ENCODE measurements at regions not wholly inside any gene's neighbourhood (a gene's known extent, or its start where the extent isn't known, plus 50 kb on each side); places are given as distances from the start of the nearest gene placed in this dataset.
"Not testable (repeated sequence)": the region's sequence is repeated elsewhere in the genome, so short reads cannot be mapped to it uniquely, and the experiment has no call there.

DNA sequence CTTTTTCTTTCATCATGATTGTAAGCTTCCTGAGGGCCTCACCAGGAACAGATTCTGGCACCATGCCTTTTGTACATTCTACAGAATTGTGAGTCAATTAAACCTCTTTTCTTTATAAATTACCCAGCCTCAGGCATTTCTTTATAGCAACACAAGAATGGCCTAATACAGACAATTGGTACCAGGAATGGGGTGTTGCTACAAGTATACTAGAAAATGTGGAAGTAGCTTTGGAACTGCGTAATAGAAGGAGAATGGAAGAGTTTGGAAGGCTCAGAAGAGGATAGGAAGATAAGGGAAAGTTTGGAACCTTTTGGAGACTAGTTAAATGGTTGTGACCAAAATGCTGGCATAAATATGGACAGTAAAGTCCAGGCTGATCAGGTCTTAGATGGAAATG lies 108.9 kb upstream of the PLSCR4 start:
- DNase-seq (ENCODE audit: low read depth, low spot score) (no peak), ATAC-seq (no peak)
- Histone ChIP-seq H3K27ac (ENCODE audit: low read depth, low read length) (no peak overlapping the region), H3K9me3 (ENCODE audit: control insufficient read depth in 1 of 2, insufficient read depth in 1 of 2, low read depth in 1 of 2, low read length in 2 of 2) (peaks cover 4 to 6% of the 10 kb centered on the region in 2 experiments; a peak in 2 of 4 replicates), H4K20me1 (ENCODE audit: insufficient read depth) (no peaks in the 10 kb centered on the region), H3K4me3 (replicated peaks in 1 of 2; ENCODE audit: low read depth in 1 of 2, low read length in 2 of 2) (no peak overlapping the region), H3K4me1 (ENCODE audit: control insufficient read depth in 1 of 2, insufficient read depth in 2 of 2, low read length in 2 of 2) (no peaks in the 10 kb centered on the region), H3K9me2 (ENCODE audit: insufficient read depth) (no peaks in the 10 kb centered on the region), H2AFZ (ENCODE audit: low read depth, low read length, poor library complexity, severe bottlenecking) (no peak overlapping the region), H3K79me2 (ENCODE audit: insufficient read depth, low read length) (no peaks in the 10 kb centered on the region), H3K36me3 (ENCODE audit: control insufficient read depth in 1 of 2, insufficient read depth in 2 of 2, low read length in 2 of 2) (no peaks in the 10 kb centered on the region), H3K9ac (ENCODE audit: low read length) (no peak overlapping the region), H3K4me2 (ENCODE audit: low read length) (no peak overlapping the region), H3K27me3 (ENCODE audit: insufficient read depth, low read length) (no peaks in the 10 kb centered on the region)
- ChIA-PET RAD21 (ENCODE audit: low non-redundant PET in 1 of 2, low total read pairs in 2 of 2, uncharacterized antibody in 2 of 2, unreplicated experiment in 2 of 2) (no interaction called here), CTCF (no interaction called here), POLR2A (no interaction called here)
- intact Hi-C loops (cut with micrococcal nuclease): no loop called here
- no peak for TF ChIP-seq POLR2AphosphoS5 (IDR thresholded peaks at IDR 0.05; ENCODE audit: low read depth, low read length)
- no peak for TF ChIP-seq CTCF (IDR thresholded peaks at IDR 0.05 in 2 of 3, conservative IDR thresholded peaks at IDR 0.05 in 1 of 3; ENCODE audit: borderline replicate concordance in 1 of 3, insufficient read depth in 1 of 3, low read depth in 2 of 3, low read length in 2 of 3)
- no peak for TF ChIP-seq FOSL1 (IDR thresholded peaks at IDR 0.05; ENCODE audit: low read depth)
- TF ChIP-seq MAX (IDR thresholded peaks at IDR 0.05): no peak
- no peak for TF ChIP-seq EZH2phosphoT487 (IDR thresholded peaks at IDR 0.05; ENCODE audit: borderline replicate concordance)
- TF ChIP-seq ZBTB33 (IDR thresholded peaks at IDR 0.05; ENCODE audit: extremely low read depth, insufficient replicate concordance, low read length): no peak
- no peak for TF ChIP-seq ZNF274 (IDR thresholded peaks at IDR 0.05; ENCODE audit: low read depth, low read length)
- no peak for TF ChIP-seq RAD21 (IDR thresholded peaks at IDR 0.05; ENCODE audit: low read depth)
- TF ChIP-seq TCF7L2 (IDR thresholded peaks at IDR 0.05; ENCODE audit: borderline replicate concordance, extremely low read depth, insufficient read depth, insufficient read length): no peak
- no peak for TF ChIP-seq SRF (IDR thresholded peaks at IDR 0.05; ENCODE audit: low read depth)
- TF ChIP-seq EZH2 (IDR thresholded peaks at IDR 0.05): no peak
- BruUV-seq (replicated peaks): no TSS peak

- H3K4me2 ChIP-seq (ENCODE audit: low read length); H4K20me1 ChIP-seq (ENCODE audit: insufficient read depth); H3K4me3 ChIP-seq (replicated peaks in 1 of 2; ENCODE audit: low read depth in 1 of 2, low read length in 2 of 2); BruUV-seq (replicated peaks); ATAC-seq; H3K9me2 ChIP-seq (ENCODE audit: insufficient read depth); intact Hi-C loops (cut with micrococcal nuclease); POLR2A ChIA-PET; H3K9me3 ChIP-seq (ENCODE audit: control insufficient read depth in 1 of 2, insufficient read depth in 1 of 2, low read depth in 1 of 2, low read length in 2 of 2); DNase-seq (ENCODE audit: low read depth, low spot score); H3K9ac ChIP-seq (ENCODE audit: low read length); RAD21 ChIA-PET (ENCODE audit: low non-redundant PET in 1 of 2, low total read pairs in 2 of 2, uncharacterized antibody in 2 of 2, unreplicated experiment in 2 of 2); H3K27me3 ChIP-seq (ENCODE audit: insufficient read depth, low read length); H3K36me3 ChIP-seq (ENCODE audit: control insufficient read depth in 1 of 2, insufficient read depth in 2 of 2, low read length in 2 of 2); H3K4me1 ChIP-seq (ENCODE audit: control insufficient read depth in 1 of 2, insufficient read depth in 2 of 2, low read length in 2 of 2); CTCF ChIA-PET; H3K79me2 ChIP-seq (ENCODE audit: insufficient read depth, low read length); H3K27ac ChIP-seq (ENCODE audit: low read depth, low read length); H2AFZ ChIP-seq (ENCODE audit: low read depth, low read length, poor library complexity, severe bottlenecking): not testable (repeated sequence)
These were observed 103.5 kb upstream of the PLSCR4 start for GRCh38 chr3:146354421-146354820.

All from HCT116 (cell line).